RCC 7860 (cell line): ENCODE measurements at regions not wholly inside any gene's neighbourhood (a gene's known extent, or its start where the extent isn't known, plus 50 kb on each side); places are given as distances from the start of the nearest gene placed in this dataset.
"Not testable (repeated sequence)": the region's sequence is repeated elsewhere in the genome, so short reads cannot be mapped to it uniquely, and the experiment has no call there.

Experiments used
- DNase-seq: peaks from one replicate; pipeline ENCODE4 v3.0.0-alpha.2; 2015; ENCODE audit warnings: low spot score
- FAIRE-seq: peaks from 2 replicates; lab custom pipeline; 2012; peaks lifted over from hg19 to GRCh38; lab: Jason Lieb, UNC

GRCh38 chr4:147220833-147221232 lies 260.1 kb upstream of the EDNRA start:
- no peak for FAIRE-seq
- no peak for DNase-seq

- DNase-seq (no peak), FAIRE-seq (no peak)
These were observed 258.0 kb upstream of the EDNRA start for GRCh38 chr4:147222906-147223305.

- no peak for DNase-seq
- no peak for FAIRE-seq
These were observed 257.3 kb upstream of the EDNRA start for GRCh38 chr4:147223576-147223975.

- FAIRE-seq (no peak), DNase-seq (no peak)
These were observed 244.1 kb upstream of the EDNRA start for GRCh38 chr4:147236806-147237205.

GRCh38 chr4:147244786-147245185 lies 236.1 kb upstream of the EDNRA start:
- DNase-seq (no peak), FAIRE-seq (no peak)

GRCh38 chr4:147246096-147246495 lies 234.8 kb upstream of the EDNRA start:
- DNase-seq (no peak), FAIRE-seq (no peak)

- FAIRE-seq, DNase-seq: not testable (repeated sequence)
These were observed 234.4 kb upstream of the EDNRA start for GRCh38 chr4:147246528-147246927.

- FAIRE-seq (peak; percentile 88), DNase-seq (peak; percentile 56)
These were observed 233.3 kb upstream of the EDNRA start for GRCh38 chr4:147247579-147247978.

GRCh38 chr4:147250062-147250461 lies 230.8 kb upstream of the EDNRA start:
- no peak for DNase-seq
- FAIRE-seq = no peak

GRCh38 chr4:147255268-147255667 lies 225.6 kb upstream of the EDNRA start:
- not testable (repeated sequence) for FAIRE-seq

GRCh38 chr4:147259271-147259670 lies 221.6 kb upstream of the EDNRA start:
- not testable (repeated sequence) for FAIRE-seq, DNase-seq

More at GRCh38 chr4:147255268-147255667, 225.6 kb upstream of the EDNRA start:
- DNase-seq = not testable (repeated sequence)

- FAIRE-seq (no peak), DNase-seq (no peak)
These were observed 196.6 kb upstream of the EDNRA start for GRCh38 chr4:147284256-147284835.

GRCh38 chr4:147284935-147285334 lies 196.0 kb upstream of the EDNRA start:
- FAIRE-seq (no peak), DNase-seq (no peak)

- FAIRE-seq (no peak), DNase-seq (no peak)
These were observed 195.1 kb upstream of the EDNRA start for GRCh38 chr4:147285751-147286150.

GRCh38 chr4:147286846-147287587 lies 193.9 kb upstream of the EDNRA start:
- DNase-seq (no peak), FAIRE-seq (no peak)

GRCh38 chr4:147287588-147287890 lies 193.4 kb upstream of the EDNRA start:
- no peak for FAIRE-seq
- DNase-seq = no peak

GRCh38 chr4:147288512-147288911 lies 192.4 kb upstream of the EDNRA start:
- DNase-seq = no peak

GRCh38 chr4:147289181-147289580 lies 191.7 kb upstream of the EDNRA start:
- DNase-seq = no peak
- no peak for FAIRE-seq

More at GRCh38 chr4:147288512-147288911, 192.4 kb upstream of the EDNRA start:
- FAIRE-seq = no peak

- not testable (repeated sequence) for DNase-seq, FAIRE-seq
These were observed 188.1 kb upstream of the EDNRA start for GRCh38 chr4:147292604-147293313.

- FAIRE-seq, DNase-seq: not testable (repeated sequence)
These were observed 187.6 kb upstream of the EDNRA start for GRCh38 chr4:147293314-147293677.

- DNase-seq (peak; percentile 38), FAIRE-seq (peak; percentile 72)
These were observed 181.7 kb upstream of the EDNRA start for GRCh38 chr4:147299205-147299604.
